SH-SY5Y (cell line): ENCODE measurements at regions not wholly inside any gene's neighbourhood (a gene's known extent, or its start where the extent isn't known, plus 50 kb on each side); places are given as distances from the start of the nearest gene placed in this dataset.

Source experiments
- GATA2 ChIP-seq: IDR thresholded peaks from 2 replicates; pipeline ENCODE4 v1.6.1; 2011; ENCODE audit warnings: mild to moderate bottlenecking, low read depth, low read length
- GATA3 ChIP-seq: IDR thresholded peaks from 2 replicates; pipeline ENCODE4 v1.6.1; 2011; ENCODE audit warnings: low read depth, mild to moderate bottlenecking, low read length, moderate library complexity

- TF ChIP-seq GATA2, result no peak
- TF ChIP-seq GATA3, result no peak
Measured at GRCh38 chr18:41517142-41517541, 437.9 kb upstream of the PIK3C3 start.

DNA sequence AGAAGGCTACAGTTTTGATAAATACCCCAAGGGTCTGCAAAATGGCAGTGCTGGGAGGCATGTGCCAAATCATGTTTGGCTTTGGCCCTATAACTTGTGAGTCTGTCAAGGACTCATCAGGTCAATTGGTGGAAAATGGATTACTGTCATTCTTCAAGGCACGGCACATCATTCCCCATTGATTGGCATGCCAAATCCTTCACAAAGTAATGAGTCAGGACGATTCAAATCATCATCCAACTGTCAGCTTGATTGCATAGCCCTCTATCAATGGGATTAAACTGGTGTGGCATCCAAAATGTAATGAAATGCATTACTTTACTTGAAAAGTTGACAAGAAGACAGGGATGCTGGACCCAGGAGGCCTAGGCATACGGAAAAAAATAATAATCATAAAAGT, 441.6 kb upstream of the PIK3C3 start:
- no peak for TF ChIP-seq GATA2
- no peak for TF ChIP-seq GATA3

- no peak for TF ChIP-seq GATA3
Measured at GRCh38 chr18:41504316-41504715, 450.7 kb upstream of the PIK3C3 start.

DNA sequence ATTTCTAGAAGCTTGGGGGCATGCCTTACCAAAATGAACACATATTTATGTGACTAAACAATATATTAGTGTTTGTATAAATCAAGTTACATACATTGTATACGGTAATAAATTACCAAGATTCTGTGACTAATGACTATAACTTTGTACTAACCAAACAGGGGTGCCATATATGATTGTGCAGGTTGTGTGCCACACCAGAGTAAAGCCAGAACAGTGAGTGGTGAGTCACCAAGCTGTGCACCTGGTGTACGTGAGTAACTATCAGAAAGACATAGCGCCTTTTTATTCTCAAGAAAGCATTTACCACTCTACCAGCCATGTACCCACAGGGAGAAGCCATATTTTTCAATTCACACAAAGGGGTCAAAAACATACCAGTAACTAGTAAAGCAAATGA, 453.2 kb upstream of the PIK3C3 start:
- TF ChIP-seq GATA2 (no peak), GATA3 (no peak)

GRCh38 chr18:41499345-41499744, 455.7 kb upstream of the PIK3C3 start:
- no peak for TF ChIP-seq GATA3
- no peak for TF ChIP-seq GATA2

GRCh38 chr18:41490861-41491260, 464.2 kb upstream of the PIK3C3 start:
- TF ChIP-seq GATA2 (no peak), GATA3 (no peak)

- TF ChIP-seq GATA2, result no peak
- no peak for TF ChIP-seq GATA3
Measured at GRCh38 chr18:41486575-41486974, 468.5 kb upstream of the PIK3C3 start.

GRCh38 chr18:41484069-41484468, 471.0 kb upstream of the PIK3C3 start:
- TF ChIP-seq GATA2 (no peak), GATA3 (no peak)

DNA sequence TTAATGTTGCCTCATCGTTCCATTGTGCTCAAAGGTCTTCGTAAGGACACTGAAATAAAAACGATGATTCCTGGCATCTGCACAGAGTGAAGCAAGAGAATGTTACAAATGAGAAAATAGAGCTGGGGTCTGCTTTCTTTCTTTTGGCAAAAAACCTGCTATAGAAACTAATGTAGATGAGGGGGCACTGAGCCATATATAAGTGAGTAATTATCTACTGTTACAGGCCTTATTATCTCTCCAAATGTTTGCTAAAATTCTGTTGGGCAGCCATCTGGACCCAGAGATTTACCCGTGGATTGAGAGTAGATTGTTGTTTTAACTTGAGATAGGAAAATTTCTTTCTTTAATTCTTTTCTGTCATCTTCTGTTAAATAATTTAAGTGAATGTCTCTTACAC, 472.5 kb upstream of the PIK3C3 start:
- TF ChIP-seq GATA3 (no peak), GATA2 (no peak)

GRCh38 chr18:41466436-41467160, 488.4 kb upstream of the PIK3C3 start:
- TF ChIP-seq GATA2 (no peak), GATA3 (no peak)

GRCh38 chr18:41465386-41465785, 489.6 kb upstream of the PIK3C3 start:
- TF ChIP-seq GATA2, result no peak
- no peak for TF ChIP-seq GATA3

DNA sequence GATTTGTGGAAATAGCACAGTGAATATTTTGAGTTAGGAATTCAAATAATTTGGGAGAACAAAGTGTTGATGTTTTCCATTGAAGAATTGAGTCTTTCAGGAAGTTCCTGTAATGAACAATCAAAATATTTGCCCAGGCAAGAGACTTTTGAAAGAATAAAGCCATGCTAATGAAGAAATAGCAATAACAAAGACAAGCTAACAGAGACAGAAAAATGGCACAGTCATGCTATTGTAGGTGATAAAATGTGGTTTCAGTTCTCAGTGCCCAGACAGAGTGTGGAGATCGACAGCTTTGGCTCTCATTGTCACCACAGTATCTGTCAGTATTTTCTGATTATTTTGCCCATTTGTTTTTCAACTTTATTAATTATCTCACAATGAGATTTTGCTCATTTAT, 490.8 kb upstream of the PIK3C3 start:
- TF ChIP-seq GATA2 (no peak), GATA3 (no peak)

- TF ChIP-seq GATA2 (no peak), GATA3 (no peak)
Measured at GRCh38 chr18:41462946-41463345, 492.1 kb upstream of the PIK3C3 start.

DNA sequence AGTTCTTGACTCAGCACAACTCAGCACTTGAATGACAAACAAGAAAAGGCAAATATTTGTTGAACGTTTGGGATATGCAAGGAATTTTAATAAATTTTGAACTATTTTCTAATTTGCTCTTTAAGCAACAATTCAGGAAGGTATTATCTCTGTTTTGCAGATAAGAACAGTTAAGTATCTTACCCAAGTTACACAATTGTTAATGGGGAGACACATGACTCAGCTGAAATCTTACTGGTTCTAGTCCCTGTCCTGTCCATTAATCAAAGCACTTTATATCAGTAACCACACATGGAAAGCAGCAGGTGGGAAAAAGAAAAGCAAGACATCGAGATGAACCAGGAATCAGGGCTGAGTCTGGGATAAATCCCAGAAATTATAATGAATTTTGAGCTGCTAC, 493.9 kb upstream of the PIK3C3 start:
- TF ChIP-seq GATA3 (no peak), GATA2 (no peak)

DNA sequence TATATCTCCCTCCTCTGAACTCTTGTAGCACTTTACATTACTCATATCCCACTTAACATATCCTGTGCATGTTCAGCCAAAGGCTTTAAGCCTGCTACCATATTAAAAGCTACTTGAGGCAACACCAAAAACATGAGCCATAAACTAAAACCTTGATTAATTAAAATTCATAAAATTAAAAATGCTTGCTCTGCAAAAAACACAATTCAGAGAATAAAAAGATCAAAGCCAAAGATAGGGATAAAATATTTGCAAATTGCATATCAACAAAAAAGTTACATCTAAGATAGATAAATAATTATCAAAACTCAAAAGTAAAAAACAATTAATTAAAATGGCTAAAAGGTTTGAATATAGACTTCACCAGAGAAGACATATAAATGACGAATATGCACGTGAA, 495.4 kb upstream of the PIK3C3 start:
- TF ChIP-seq GATA2 (no peak), GATA3 (no peak)

DNA sequence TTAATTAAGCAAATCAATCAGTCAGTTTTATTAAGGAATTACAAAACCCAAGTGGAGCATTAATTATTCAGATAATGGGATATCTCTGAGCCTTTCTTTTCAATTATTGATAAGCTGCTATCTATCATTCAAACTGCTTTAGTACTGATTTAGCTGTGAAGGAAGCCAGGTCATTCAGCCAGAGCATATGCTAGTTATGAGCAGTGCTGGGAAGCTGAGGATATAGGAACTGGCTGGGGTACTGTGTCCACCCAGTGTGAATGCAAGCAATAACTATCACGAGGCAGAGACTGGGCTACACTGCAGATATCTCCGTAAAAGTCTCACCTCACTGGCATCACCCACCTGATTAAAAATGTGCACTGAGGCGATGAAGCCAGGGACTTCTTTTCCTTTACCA, 496.7 kb upstream of the PIK3C3 start:
- TF ChIP-seq GATA2, result no peak
- no peak for TF ChIP-seq GATA3
